Epithelial cell of proximal tubule (primary cell): ENCODE measurements at regions not wholly inside any gene's neighbourhood (a gene's known extent, or its start where the extent isn't known, plus 50 kb on each side); places are given as distances from the start of the nearest gene placed in this dataset.
"Not testable (repeated sequence)": the region's sequence is repeated elsewhere in the genome, so short reads cannot be mapped to it uniquely, and the experiment has no call there.

ENCODE experiments used
- DNase-seq: peaks from one replicate; pipeline ENCODE4 v3.0.0-alpha.2; 2011; ENCODE audit warnings: low read depth
- H3K4me3 ChIP-seq: 2 replicates; pipeline ENCODE4 v1.5.1; 2011; ENCODE audit warnings: low read depth, mild to moderate bottlenecking, low read length
- CTCF ChIP-seq: conservative IDR thresholded peaks from 2 replicates; pipeline ENCODE4 v1.5.1; 2012; ENCODE audit warnings: low read depth, mild to moderate bottlenecking, low read length

GRCh38 chr9:16064771-16065170, 511.9 kb downstream of the CCDC171 start:
- TF ChIP-seq CTCF, result no peak
- no peak for DNase-seq
- no peak overlapping the region for H3K4me3 ChIP-seq

- not testable (repeated sequence) for H3K4me3 ChIP-seq, DNase-seq
Observed at GRCh38 chr9:16066201-16066600, 513.4 kb downstream of the CCDC171 start.

GRCh38 chr9:16068476-16068875, 515.6 kb downstream of the CCDC171 start:
- TF ChIP-seq CTCF, result no peak
- no peak overlapping the region for H3K4me3 ChIP-seq
- DNase-seq, result no peak

GRCh38 chr9:16069249-16069648, 516.4 kb downstream of the CCDC171 start:
- no peak for TF ChIP-seq CTCF
- DNase-seq, result no peak
- no peak overlapping the region for H3K4me3 ChIP-seq

GRCh38 chr9:16069671-16070454, 517.0 kb downstream of the CCDC171 start:
- no peak for DNase-seq
- no peak overlapping the region for H3K4me3 ChIP-seq
- TF ChIP-seq CTCF, result no peak

GRCh38 chr9:16070455-16071145, 517.8 kb downstream of the CCDC171 start:
- no peak for DNase-seq
- no peak for TF ChIP-seq CTCF
- H3K4me3 ChIP-seq, result no peak overlapping the region

GRCh38 chr9:16071400-16071799, 518.6 kb downstream of the CCDC171 start:
- no peak for DNase-seq
- no peak for TF ChIP-seq CTCF
- H3K4me3 ChIP-seq, result no peak overlapping the region
